ENCODE measurements at regions not wholly inside any gene's neighbourhood (a gene's known extent, or its start where the extent isn't known, plus 50 kb on each side); places are given as distances from the start of the nearest gene placed in this dataset.

DNA sequence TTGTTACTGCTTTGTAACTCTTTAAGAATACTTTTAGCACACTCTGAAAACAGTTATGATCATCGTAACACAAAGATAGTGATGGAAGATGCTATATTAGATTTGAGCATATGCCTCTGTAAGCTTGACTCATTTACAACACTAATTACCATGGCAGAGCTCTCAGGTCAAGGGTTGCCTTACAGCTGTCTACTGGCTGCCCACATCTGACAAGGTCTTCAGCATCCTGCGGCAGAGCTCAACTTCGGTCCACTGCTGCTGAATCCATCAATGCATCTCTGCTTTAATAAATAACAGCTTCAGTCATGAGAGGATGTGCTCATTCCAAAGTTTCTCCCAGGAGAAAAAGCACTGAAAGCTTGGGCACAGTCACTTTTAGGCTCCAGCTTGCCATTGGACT is 449.4 kb downstream of the RASEF start:
- no peak for DNase-seq (ENCODE audit: low read depth)

DNA sequence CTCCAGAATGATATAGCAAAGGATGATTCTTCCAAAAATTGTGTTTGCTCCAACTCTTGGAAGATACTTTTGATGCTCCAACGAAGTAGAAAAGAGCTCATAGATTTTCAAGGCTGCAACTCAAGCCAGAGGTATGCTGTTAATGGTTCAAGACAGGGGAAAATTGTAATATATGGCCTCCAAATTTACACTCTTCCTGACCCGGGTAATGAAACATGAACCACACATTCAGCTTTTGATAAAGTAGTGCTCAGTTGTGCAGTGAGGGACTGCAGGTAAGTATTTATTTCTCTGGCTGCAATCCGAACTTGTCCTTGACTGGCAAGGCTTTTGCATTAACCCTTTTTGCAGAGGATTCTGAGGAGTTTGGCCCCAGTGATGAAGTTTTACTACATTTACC is 446.4 kb downstream of the RASEF start:
- no peak for DNase-seq (ENCODE audit: low read depth)

GRCh38 chr9:82621447-82621846 is 441.5 kb downstream of the RASEF start:
- DNase-seq (ENCODE audit: low read depth): no peak

DNA sequence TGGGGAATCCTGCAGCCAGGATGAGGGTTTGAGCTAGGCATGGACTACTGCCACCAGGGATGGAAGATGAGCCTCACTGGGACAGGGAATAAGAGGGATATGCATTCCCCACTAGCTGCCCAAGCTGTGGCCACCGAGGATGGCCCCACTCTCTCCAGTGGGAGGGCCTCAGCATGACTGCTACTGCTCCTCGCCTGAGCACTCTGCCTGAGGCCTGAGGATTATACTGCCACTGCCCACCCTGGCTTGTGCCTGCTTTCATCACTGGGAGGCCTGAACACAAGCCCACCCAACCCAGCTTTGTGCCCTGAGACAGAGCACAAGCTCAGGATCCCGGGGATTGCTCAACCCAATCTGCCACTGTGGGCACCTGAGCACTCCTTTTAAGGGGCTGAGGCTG is 425.6 kb downstream of the RASEF start:
- DNase-seq (ENCODE audit: low read depth): no peak

DNA sequence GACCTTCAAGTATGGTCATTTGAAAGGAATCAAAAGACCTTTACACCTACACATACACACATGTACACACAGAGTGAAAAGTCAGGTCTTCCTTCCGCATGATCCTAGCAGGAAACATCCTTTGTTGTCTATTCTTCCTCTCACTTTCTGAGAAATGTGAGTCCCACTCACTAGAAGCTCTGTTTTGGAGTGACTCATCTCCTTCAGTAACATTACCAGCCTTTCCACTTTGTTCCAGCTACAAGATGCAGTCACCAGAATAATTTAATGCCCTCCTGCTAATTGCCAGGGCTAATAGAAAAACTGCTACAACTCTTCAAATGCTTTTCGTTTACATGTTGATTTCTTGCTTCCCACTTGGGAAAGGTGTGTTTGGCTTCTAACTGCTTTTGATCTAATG is 417.3 kb downstream of the RASEF start:
- DNase-seq (ENCODE audit: low read depth): no peak

GRCh38 chr9:82650368-82650767 is 412.6 kb downstream of the RASEF start:
- no peak for DNase-seq (ENCODE audit: low read depth)

- DNase-seq (ENCODE audit: low read depth): no peak
These were observed 411.5 kb downstream of the RASEF start for GRCh38 chr9:82651474-82651873.

DNA sequence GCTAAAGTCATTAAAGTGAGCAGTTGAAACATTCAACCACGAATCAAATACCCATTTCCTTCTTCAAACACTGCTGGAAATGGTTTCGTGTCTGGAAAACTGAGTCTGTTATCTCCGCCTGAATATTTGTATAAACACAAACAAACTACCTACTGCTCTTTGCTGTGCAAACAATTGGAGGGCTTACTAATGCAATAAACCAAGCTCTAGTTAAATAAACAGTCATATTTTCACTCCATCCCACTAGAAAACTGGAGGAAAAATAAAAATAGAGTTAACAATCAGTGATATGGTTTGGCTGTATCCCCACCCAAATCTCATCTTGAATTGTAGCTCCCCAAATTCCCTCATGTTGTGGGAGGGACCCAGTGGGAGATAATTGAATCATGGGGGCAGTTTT is 397.6 kb downstream of the RASEF start:
- DNase-seq (ENCODE audit: low read depth): no peak

- DNase-seq (ENCODE audit: low read depth): no peak
These were observed 394.2 kb downstream of the RASEF start for GRCh38 chr9:82668689-82669199.

GRCh38 chr9:82670000-82670399 is 392.9 kb downstream of the RASEF start:
- DNase-seq (ENCODE audit: low read depth): no peak

DNA sequence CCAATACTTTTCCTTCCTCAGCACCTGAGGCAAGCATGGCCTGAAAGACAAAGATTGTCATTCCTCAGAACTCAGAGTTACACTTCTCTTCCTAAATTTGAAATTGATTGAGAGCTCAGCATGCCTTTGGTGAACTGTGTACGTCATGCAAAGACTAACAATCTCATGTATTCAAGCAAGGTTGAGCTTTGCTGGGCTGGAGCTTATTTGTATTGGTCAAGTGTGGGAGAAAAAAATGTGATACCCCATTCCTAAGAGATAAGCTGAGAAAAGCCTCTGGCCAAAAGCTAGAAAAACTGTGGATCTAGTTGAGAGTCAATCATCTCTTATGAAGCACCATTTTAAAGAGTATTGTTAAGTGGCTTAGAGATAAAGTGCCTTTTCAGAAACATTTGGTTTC is 392.2 kb downstream of the RASEF start:
- no peak for DNase-seq (ENCODE audit: low read depth)

GRCh38 chr9:82673201-82673600 is 389.7 kb downstream of the RASEF start:
- no peak for DNase-seq (ENCODE audit: low read depth)

DNA sequence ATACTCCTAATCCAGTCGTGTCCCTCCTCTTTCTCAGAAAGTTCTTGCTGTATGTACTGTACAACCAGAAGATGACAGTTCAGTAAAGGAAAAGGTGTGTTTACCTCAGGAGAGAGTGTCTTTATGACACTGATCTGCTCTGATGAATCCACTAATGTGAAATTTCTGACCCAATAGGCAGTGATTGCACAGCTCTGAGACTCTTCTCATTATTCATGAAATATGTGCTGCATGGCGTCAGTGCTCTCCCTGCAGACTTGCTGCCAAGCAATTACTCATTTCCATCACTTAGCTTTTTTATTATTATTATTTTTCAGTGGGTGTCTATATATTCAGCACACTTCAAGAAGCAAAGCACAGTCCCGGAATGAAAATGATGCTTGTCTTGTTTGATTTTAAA is 389.0 kb downstream of the RASEF start:
- DNase-seq (ENCODE audit: low read depth): no peak

GRCh38 chr9:82675102-82675501 is 387.8 kb downstream of the RASEF start:
- no peak for DNase-seq (ENCODE audit: low read depth)

- DNase-seq (ENCODE audit: low read depth): no peak
These were observed 387.3 kb downstream of the RASEF start for GRCh38 chr9:82675605-82676004.

GRCh38 chr9:82677086-82677485 is 385.9 kb downstream of the RASEF start:
- DNase-seq (ENCODE audit: low read depth): no peak

GRCh38 chr9:82679472-82679871 is 383.5 kb downstream of the RASEF start:
- no peak for DNase-seq (ENCODE audit: low read depth)

- DNase-seq (ENCODE audit: low read depth): no peak
These were observed 382.6 kb downstream of the RASEF start for GRCh38 chr9:82680179-82680935.

GRCh38 chr9:82681809-82682208 is 381.1 kb downstream of the RASEF start:
- DNase-seq (ENCODE audit: low read depth): no peak

DNA sequence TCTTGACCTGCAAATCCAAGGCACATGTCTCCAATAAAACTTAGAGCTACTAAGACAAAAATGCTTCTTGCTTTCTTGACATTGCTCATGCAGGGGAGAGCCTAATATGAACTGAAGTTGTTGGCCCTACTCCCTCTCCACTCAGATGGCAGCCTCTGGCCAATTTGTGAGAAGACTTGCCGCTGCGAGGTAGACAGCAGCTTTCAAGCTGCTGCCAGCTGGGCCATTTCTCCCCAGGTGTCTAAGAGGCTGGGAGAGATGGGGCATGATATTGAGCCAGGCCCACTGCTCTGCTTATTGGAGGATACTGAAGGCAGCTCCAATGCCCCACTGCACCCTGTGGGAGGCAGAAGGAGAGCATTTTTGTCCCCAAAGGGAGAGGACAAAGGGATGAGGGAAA is 380.5 kb downstream of the RASEF start:
- no peak for DNase-seq (ENCODE audit: low read depth)

DNA sequence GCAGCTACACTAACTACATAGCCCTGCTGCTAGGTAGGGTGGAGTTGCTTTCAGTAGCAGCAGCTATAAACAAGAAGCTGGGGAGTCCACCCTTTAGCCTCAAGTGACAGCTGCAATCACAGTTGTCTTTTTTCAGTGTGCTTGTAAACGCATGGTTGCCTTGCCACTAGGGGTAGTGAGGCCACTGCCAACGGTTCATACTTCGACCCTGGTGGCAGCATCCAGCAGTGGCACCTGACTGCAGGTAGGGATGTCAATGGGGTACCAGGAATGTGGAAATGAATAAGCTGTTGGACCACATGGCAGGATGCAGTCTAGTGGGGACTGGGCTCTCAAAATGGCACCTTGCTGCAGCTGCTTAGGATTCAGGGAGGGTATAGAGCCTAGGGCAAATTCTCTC is 367.2 kb downstream of the RASEF start:
- no peak for DNase-seq (ENCODE audit: low read depth)

GRCh38 chr9:82706786-82707185 is 356.2 kb downstream of the RASEF start:
- no peak for DNase-seq (ENCODE audit: low read depth)

DNA sequence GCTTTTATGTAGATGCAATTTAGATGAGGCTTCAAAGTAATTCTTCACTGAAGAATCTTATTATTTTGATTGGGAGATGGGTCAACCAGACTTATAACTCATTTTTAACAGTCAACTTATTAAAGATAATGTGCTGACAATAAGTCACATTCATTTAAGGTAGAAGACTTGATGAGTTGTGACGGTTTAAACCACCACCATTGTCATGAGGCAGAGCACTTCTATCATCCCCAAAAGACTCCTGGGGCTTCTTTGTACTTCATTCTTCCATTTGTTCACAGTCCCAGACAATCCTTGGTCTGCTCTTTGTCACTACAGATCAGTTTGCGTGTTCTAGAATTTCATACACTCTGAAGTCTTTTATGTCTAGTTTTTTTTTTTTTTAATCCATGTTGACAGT is 346.1 kb downstream of the RASEF start:
- DNase-seq (ENCODE audit: low read depth): no peak

DNA sequence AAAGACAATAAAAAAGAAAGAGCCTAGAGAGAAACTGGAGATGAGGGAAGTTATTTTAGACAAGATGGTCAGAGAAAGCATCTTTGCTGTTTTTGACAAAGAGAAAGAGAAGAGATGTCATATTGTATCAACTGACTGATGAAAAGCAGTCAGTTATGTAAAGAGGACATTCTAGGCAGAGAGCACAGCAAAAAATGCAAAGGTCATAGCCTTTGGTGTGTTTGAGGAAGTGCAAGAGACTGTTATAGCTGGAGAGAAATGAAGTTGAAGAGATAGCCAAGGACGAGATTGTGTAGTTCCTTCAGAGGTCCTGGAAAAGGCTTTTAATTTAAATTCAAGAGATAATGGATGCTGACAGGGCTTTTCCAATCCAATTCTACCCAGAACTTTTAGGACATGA is 342.4 kb downstream of the RASEF start:
- DNase-seq (ENCODE audit: low read depth): no peak

All from forelimb muscle (tissue), 1 donor.